Coronary artery (tissue), 2 donors: ENCODE measurements at regions not wholly inside any gene's neighbourhood (a gene's known extent, or its start where the extent isn't known, plus 50 kb on each side); places are given as distances from the start of the nearest gene placed in this dataset.
"Not testable (repeated sequence)": the region's sequence is repeated elsewhere in the genome, so short reads cannot be mapped to it uniquely, and the experiment has no call there.

Experiments
- DNase-seq: peaks from one replicate; pipeline ENCODE4 v3.0.0-alpha.2; 2017; ENCODE audit warnings: low spot score
- H3K27ac ChIP-seq, 2 donors: fragments of 200-600 bp; sonication (generic); one replicate each; pipeline ENCODE4 v1.5.1; 2016 to 2019
- H3K4me3 ChIP-seq: fragments of 200-600 bp; sonication (generic); 2 replicates; pipeline ENCODE4 v1.5.1; 2016; ENCODE audit warnings: mild to moderate bottlenecking, moderate library complexity
- CTCF ChIP-seq: fragments of 200-600 bp; sonication (generic); IDR thresholded peaks from one replicate; pipeline ENCODE4 v1.5.1; 2019; ENCODE audit warnings: antibody characterized with exemption

DNA sequence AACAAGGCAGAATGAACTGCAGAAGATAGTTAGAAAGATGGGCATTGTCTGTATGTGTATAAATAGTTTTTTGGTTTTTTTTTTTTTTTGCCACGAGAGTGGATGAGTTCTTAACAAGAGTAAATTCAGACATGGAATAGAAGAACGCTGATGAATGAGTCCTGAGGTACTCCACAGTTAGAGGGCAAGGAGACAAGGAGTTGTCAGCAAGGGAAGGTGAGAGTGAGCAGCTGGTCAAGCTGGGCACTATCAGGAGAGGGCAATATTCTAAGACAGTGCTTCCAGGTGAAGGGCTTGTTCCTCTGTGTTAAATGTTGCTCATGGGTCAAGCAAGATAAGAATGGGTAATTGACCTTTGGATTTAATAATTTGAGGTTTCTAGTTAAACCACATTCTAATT lies 138.6 kb upstream of the FAM78B start:
- Histone ChIP-seq H3K4me3 (no peak overlapping the region), H3K27ac (no peak overlapping the region)
- no peak for DNase-seq
- TF ChIP-seq CTCF: no peak

- no peak overlapping the region for H3K27ac ChIP-seq
These were observed 140.7 kb upstream of the FAM78B start for GRCh38 chr1:166307261-166308188.

DNA sequence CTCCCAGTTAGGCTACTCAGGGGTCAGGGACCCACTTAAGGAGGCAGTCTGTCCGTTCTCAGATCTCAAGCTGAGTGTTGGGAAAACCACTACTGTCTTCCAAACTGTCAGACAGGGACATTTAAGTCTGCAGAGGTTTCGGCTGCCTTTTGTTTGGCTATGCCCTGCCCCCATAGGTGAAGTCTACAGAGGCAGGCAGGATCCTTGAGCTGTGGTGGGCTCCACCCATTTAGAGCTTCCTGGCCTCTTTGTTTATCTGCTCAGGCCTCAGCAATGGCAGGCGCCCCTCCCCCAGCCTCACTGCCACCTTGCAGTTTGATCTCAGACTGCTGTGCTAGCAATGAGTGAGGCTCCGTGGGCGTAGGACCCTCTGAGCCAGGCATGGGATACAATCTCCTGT lies 149.5 kb upstream of the FAM78B start:
- H3K4me3 ChIP-seq, H3K27ac ChIP-seq, DNase-seq: not testable (repeated sequence)

More at GRCh38 chr1:166307261-166308188, 140.7 kb upstream of the FAM78B start:
- no peak overlapping the region for H3K4me3 ChIP-seq
- no peak for TF ChIP-seq CTCF
- DNase-seq: no peak

DNA sequence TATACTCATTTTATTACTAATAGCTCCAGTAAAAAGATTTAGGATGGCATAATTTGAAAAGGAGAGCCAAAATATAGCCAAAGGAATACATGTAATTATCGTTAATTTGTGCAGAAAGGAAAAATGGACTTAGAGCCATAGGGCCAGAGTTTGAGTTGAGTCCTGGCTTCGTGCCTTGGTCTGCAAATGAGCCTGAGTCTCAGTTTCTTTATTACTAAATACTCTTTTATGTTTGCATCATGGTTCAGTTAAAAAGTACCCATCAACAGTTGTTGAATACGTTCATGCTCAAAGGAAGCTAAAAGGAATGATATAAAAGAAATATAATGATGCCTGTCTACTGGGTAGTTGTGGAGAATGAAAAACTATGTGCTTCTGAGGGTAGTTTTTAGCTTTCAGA lies 155.7 kb upstream of the FAM78B start:
- TF ChIP-seq CTCF: no peak

GRCh38 chr1:166327886-166328285 lies 161.1 kb upstream of the FAM78B start:
- H3K27ac ChIP-seq: no peak overlapping the region
- no peak for TF ChIP-seq CTCF
- no peak for DNase-seq
- H3K4me3 ChIP-seq: no peak overlapping the region

More for the DNA sequence above, 155.7 kb upstream of the FAM78B start:
- Histone ChIP-seq H3K4me3 (no peak overlapping the region), H3K27ac (no peak overlapping the region)
- DNase-seq: no peak

DNA sequence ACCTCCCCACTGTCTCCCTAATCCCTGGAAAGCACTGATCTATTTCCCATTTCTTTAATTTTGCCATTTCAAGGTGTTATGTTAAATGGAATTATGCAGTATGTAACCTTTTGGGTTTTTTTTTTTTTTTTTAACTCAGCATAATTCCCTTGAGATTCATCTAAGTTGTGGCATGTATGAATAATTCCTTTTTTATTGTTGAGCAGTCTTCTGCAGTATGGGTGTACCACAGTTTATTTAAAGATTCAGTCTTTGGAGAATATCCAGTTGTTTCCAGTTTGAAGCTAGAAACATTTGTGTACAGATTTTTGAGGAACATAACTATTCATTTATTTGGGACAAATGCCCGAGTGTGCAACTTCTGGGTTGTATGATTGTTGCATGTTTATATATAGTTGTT lies 162.2 kb upstream of the FAM78B start:
- H3K27ac ChIP-seq: no peak overlapping the region
- H3K4me3 ChIP-seq: no peak overlapping the region
- DNase-seq: no peak
- no peak for TF ChIP-seq CTCF

DNA sequence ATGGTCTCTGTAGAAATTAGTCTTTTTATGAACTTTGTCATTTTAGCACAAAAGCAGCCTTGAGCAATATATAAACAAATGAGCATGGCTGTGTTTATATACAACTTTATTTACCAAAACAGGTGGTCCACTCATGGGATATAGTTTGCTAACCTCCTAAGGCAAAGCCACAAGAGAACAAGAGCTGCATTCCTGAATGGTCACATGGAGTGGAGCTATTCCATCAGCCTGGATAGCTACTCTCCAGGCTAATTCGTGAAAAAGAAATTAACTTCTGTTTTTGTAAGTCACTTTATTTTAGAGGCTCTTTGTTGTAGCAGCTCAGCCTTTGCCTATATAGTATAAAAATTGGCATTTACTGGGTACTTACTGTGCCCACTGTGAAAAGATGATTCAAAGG lies 163.3 kb upstream of the FAM78B start:
- Histone ChIP-seq H3K4me3 (no peak overlapping the region), H3K27ac (no peak overlapping the region)
- no peak for TF ChIP-seq CTCF
- DNase-seq: no peak
